ENCODE measurements at regions not wholly inside any gene's neighbourhood (a gene's known extent, or its start where the extent isn't known, plus 50 kb on each side); places are given as distances from the start of the nearest gene placed in this dataset.
"Not testable (repeated sequence)": the region's sequence is repeated elsewhere in the genome, so short reads cannot be mapped to it uniquely, and the experiment has no call there.

GRCh38 chr13:81379183-81379582, 1038.3 kb upstream of the SPRY2 start:
- H3K9me3 ChIP-seq (ENCODE audit: control insufficient read depth in 2 of 3, insufficient read depth in 1 of 3, low read length in 3 of 3) = no peaks in the 10 kb centered on the region
- H3K36me3 ChIP-seq (ENCODE audit: control insufficient read depth in 2 of 3, insufficient read depth in 3 of 3, low read length in 3 of 3) = no peaks in the 10 kb centered on the region
- H3K9ac ChIP-seq (ENCODE audit: low read length in 3 of 3) = no peak overlapping the region
- FAIRE-seq (no peak), DNase-seq (no peak)
- intact Hi-C loops (cut with DNase I) = no loop called here
- H3K27ac ChIP-seq (ENCODE audit: low read depth in 2 of 2, low read length in 2 of 2) = no peak overlapping the region
- no peaks in the 10 kb centered on the region for H3K4me1 ChIP-seq (ENCODE audit: control insufficient read depth in 2 of 3, insufficient read depth in 2 of 3, low read depth in 1 of 3, low read length in 3 of 3)
- H3K27me3 ChIP-seq (ENCODE audit: control insufficient read depth, insufficient read depth, low read length) = no peaks in the 10 kb centered on the region
- no peak overlapping the region for H3K4me3 ChIP-seq (ENCODE audit: low read length in 3 of 3)
- TF ChIP-seq CTCF (IDR thresholded peaks at IDR 0.05; ENCODE audit: borderline replicate concordance, extremely low read depth, insufficient read depth) = no peak

GRCh38 chr13:81377921-81378320, 1037.0 kb upstream of the SPRY2 start:
- H3K4me3 ChIP-seq (ENCODE audit: low read length in 3 of 3) = no peak overlapping the region
- H3K4me1 ChIP-seq (ENCODE audit: control insufficient read depth in 2 of 3, insufficient read depth in 2 of 3, low read depth in 1 of 3, low read length in 3 of 3) = no peaks in the 10 kb centered on the region
- no peak for TF ChIP-seq CTCF (IDR thresholded peaks at IDR 0.05; ENCODE audit: borderline replicate concordance, extremely low read depth, insufficient read depth)
- FAIRE-seq = no peak
- H3K9me3 ChIP-seq (ENCODE audit: control insufficient read depth in 2 of 3, insufficient read depth in 1 of 3, low read length in 3 of 3) = no peaks in the 10 kb centered on the region
- no peak overlapping the region for H3K9ac ChIP-seq (ENCODE audit: low read length in 3 of 3)
- no peaks in the 10 kb centered on the region for H3K36me3 ChIP-seq (ENCODE audit: control insufficient read depth in 2 of 3, insufficient read depth in 3 of 3, low read length in 3 of 3)
- no peaks in the 10 kb centered on the region for H3K27me3 ChIP-seq (ENCODE audit: control insufficient read depth, insufficient read depth, low read length)
- DNase-seq = no peak
- intact Hi-C loops (cut with DNase I) = no loop called here
- H3K27ac ChIP-seq (ENCODE audit: low read depth in 2 of 2, low read length in 2 of 2) = no peak overlapping the region

- Histone ChIP-seq H3K9ac (ENCODE audit: low read length in 3 of 3) (no peak overlapping the region), H3K9me3 (ENCODE audit: control insufficient read depth in 2 of 3, insufficient read depth in 1 of 3, low read length in 3 of 3) (no peaks in the 10 kb centered on the region), H3K27me3 (ENCODE audit: control insufficient read depth, insufficient read depth, low read length) (no peaks in the 10 kb centered on the region), H3K4me1 (ENCODE audit: control insufficient read depth in 2 of 3, insufficient read depth in 2 of 3, low read depth in 1 of 3, low read length in 3 of 3) (no peaks in the 10 kb centered on the region), H3K27ac (ENCODE audit: low read depth in 2 of 2, low read length in 2 of 2) (no peak overlapping the region), H3K4me3 (ENCODE audit: low read length in 3 of 3) (no peak overlapping the region), H3K36me3 (ENCODE audit: control insufficient read depth in 2 of 3, insufficient read depth in 3 of 3, low read length in 3 of 3) (no peaks in the 10 kb centered on the region)
- intact Hi-C loops (cut with DNase I) = no loop called here
- DNase-seq (peak in 2 of 5 donors; percentile 16 to 41), FAIRE-seq (no peak)
- TF ChIP-seq CTCF (IDR thresholded peaks at IDR 0.05; ENCODE audit: borderline replicate concordance, extremely low read depth, insufficient read depth) = no peak
Measured at GRCh38 chr13:81375709-81376108, 1034.8 kb upstream of the SPRY2 start.

GRCh38 chr13:81362711-81363110, 1021.8 kb upstream of the SPRY2 start:
- H3K9ac ChIP-seq (ENCODE audit: low read length in 3 of 3); H3K4me3 ChIP-seq (ENCODE audit: low read length in 3 of 3); FAIRE-seq; H3K27me3 ChIP-seq (ENCODE audit: control insufficient read depth, insufficient read depth, low read length); H3K27ac ChIP-seq (ENCODE audit: low read depth in 2 of 2, low read length in 2 of 2); H3K9me3 ChIP-seq (ENCODE audit: control insufficient read depth in 2 of 3, insufficient read depth in 1 of 3, low read length in 3 of 3); DNase-seq; H3K4me1 ChIP-seq (ENCODE audit: control insufficient read depth in 2 of 3, insufficient read depth in 2 of 3, low read depth in 1 of 3, low read length in 3 of 3); H3K36me3 ChIP-seq (ENCODE audit: control insufficient read depth in 2 of 3, insufficient read depth in 3 of 3, low read length in 3 of 3); intact Hi-C loops (cut with DNase I): not testable (repeated sequence)
